HEK293 (cell line): ENCODE measurements at regions not wholly inside any gene's neighbourhood (a gene's known extent, or its start where the extent isn't known, plus 50 kb on each side); places are given as distances from the start of the nearest gene placed in this dataset.

Experiments used
- HOXD13 ChIP-seq: sonication (generic); formaldehyde crosslinking; IDR thresholded peaks from 2 replicates; pipeline ENCODE4 v1.8.0; 2022; ENCODE audit warnings: missing genetic modification reagents, borderline replicate concordance
- INSM2 ChIP-seq: fragments of 450-650 bp; formaldehyde crosslinking; IDR thresholded peaks from 2 replicates; pipeline ENCODE4 v1.5.1; 2016; ENCODE audit warnings: missing biosample characterization, missing genetic modification characterization
- KLF17 ChIP-seq: fragments of 450-650 bp; formaldehyde crosslinking; IDR thresholded peaks from 2 replicates; pipeline ENCODE4 v1.5.1; 2016; ENCODE audit warnings: missing biosample characterization, missing genetic modification characterization
- KLF8 ChIP-seq: fragments of 450-650 bp; formaldehyde crosslinking; IDR thresholded peaks from 2 replicates; pipeline ENCODE4 v1.5.1; 2016; ENCODE audit warnings: missing biosample characterization, missing genetic modification characterization
- PATZ1 ChIP-seq: fragments of 450-650 bp; formaldehyde crosslinking; IDR thresholded peaks from 2 replicates; pipeline ENCODE4 v1.5.1; 2016; ENCODE audit warnings: missing biosample characterization, missing genetic modification characterization
- SCRT1 ChIP-seq: fragments of 450-650 bp; formaldehyde crosslinking; IDR thresholded peaks from 2 replicates; pipeline ENCODE4 v1.5.1; 2016; ENCODE audit warnings: missing biosample characterization, missing genetic modification characterization, borderline replicate concordance
- TRIM28 ChIP-seq: IDR thresholded peaks from 2 replicates; pipeline ENCODE4 v1.6.1; 2011; ENCODE audit warnings: low read length, control low read depth, borderline replicate concordance
- YY2 ChIP-seq: fragments of 450-650 bp; formaldehyde crosslinking; IDR thresholded peaks from 2 replicates; pipeline ENCODE4 v1.5.1; 2016; ENCODE audit warnings: missing biosample characterization, missing genetic modification characterization
- ZBTB1 ChIP-seq: fragments of 450-650 bp; formaldehyde crosslinking; IDR thresholded peaks from 2 replicates; pipeline ENCODE4 v1.5.1; 2016; ENCODE audit warnings: missing biosample characterization, missing genetic modification characterization
- ZBTB20 ChIP-seq: fragments of 450-650 bp; formaldehyde crosslinking; IDR thresholded peaks from 2 replicates; pipeline ENCODE4 v1.5.1; 2016; ENCODE audit warnings: missing biosample characterization, missing genetic modification characterization
- ZBTB48 ChIP-seq: fragments of 450-650 bp; formaldehyde crosslinking; IDR thresholded peaks from 2 replicates; pipeline ENCODE4 v1.5.1; 2016; ENCODE audit warnings: missing biosample characterization, missing genetic modification characterization
- ZBTB49 ChIP-seq: fragments of 450-650 bp; formaldehyde crosslinking; IDR thresholded peaks from 2 replicates; pipeline ENCODE4 v1.5.1; 2016; ENCODE audit warnings: missing biosample characterization, missing genetic modification characterization, low read depth
- ZBTB6 ChIP-seq: fragments of 450-650 bp; formaldehyde crosslinking; IDR thresholded peaks from 2 replicates; pipeline ENCODE4 v1.5.1; 2017; ENCODE audit warnings: missing biosample characterization, missing genetic modification characterization
- ZNF114 ChIP-seq: fragments of 450-650 bp; formaldehyde crosslinking; IDR thresholded peaks from 2 replicates; pipeline ENCODE4 v1.5.0; 2017; ENCODE audit warnings: missing biosample characterization, missing genetic modification characterization
- ZNF155 ChIP-seq: fragments of 450-650 bp; formaldehyde crosslinking; IDR thresholded peaks from 2 replicates; pipeline ENCODE4 v1.5.1; 2016; ENCODE audit warnings: missing biosample characterization, missing genetic modification characterization
- ZNF157 ChIP-seq: fragments of 450-650 bp; formaldehyde crosslinking; IDR thresholded peaks from 2 replicates; pipeline ENCODE4 v1.5.1; 2016; ENCODE audit warnings: missing biosample characterization, missing genetic modification characterization
- ZNF18 ChIP-seq: fragments of 450-650 bp; formaldehyde crosslinking; IDR thresholded peaks from 2 replicates; pipeline ENCODE4 v1.5.1; 2016; ENCODE audit warnings: missing biosample characterization, missing genetic modification characterization
- ZNF221 ChIP-seq: fragments of 450-650 bp; formaldehyde crosslinking; IDR thresholded peaks from 2 replicates; pipeline ENCODE4 v1.5.1; 2017; ENCODE audit warnings: missing biosample characterization, missing genetic modification characterization, borderline replicate concordance
- ZNF248 ChIP-seq: fragments of 450-650 bp; formaldehyde crosslinking; IDR thresholded peaks from 2 replicates; pipeline ENCODE4 v1.5.1; 2017; ENCODE audit warnings: missing biosample characterization, missing genetic modification characterization
- ZNF335 ChIP-seq: fragments of 450-650 bp; formaldehyde crosslinking; conservative IDR thresholded peaks from 2 replicates; pipeline ENCODE4 v1.5.1; 2016; ENCODE audit warnings: missing biosample characterization, missing genetic modification characterization
- ZNF366 ChIP-seq: fragments of 450-650 bp; formaldehyde crosslinking; conservative IDR thresholded peaks from 2 replicates; pipeline ENCODE4 v1.5.1; 2016; ENCODE audit warnings: missing biosample characterization, missing genetic modification characterization
- ZNF37A ChIP-seq: fragments of 450-650 bp; IDR thresholded peaks from 2 replicates; pipeline ENCODE4 v1.5.1; 2018; ENCODE audit warnings: missing biosample characterization, missing genetic modification characterization
- ZNF514 ChIP-seq: fragments of 450-650 bp; formaldehyde crosslinking; IDR thresholded peaks from 2 replicates; pipeline ENCODE4 v1.5.1; 2016; ENCODE audit warnings: missing biosample characterization, missing genetic modification characterization
- ZNF530 ChIP-seq: fragments of 450-650 bp; formaldehyde crosslinking; IDR thresholded peaks from 2 replicates; pipeline ENCODE4 v1.5.1; 2016; ENCODE audit warnings: low read depth, missing biosample characterization, missing genetic modification characterization
- ZNF548 ChIP-seq: fragments of 450-650 bp; formaldehyde crosslinking; IDR thresholded peaks from 2 replicates; pipeline ENCODE4 v1.5.1; 2016; ENCODE audit warnings: missing biosample characterization, missing genetic modification characterization
- ZNF558 ChIP-seq: fragments of 450-650 bp; formaldehyde crosslinking; IDR thresholded peaks from 2 replicates; pipeline ENCODE4 v1.5.1; 2016; ENCODE audit warnings: missing biosample characterization, missing genetic modification characterization
- ZNF629 ChIP-seq: fragments of 450-650 bp; formaldehyde crosslinking; IDR thresholded peaks from 2 replicates; pipeline ENCODE4 v1.5.1; 2017; ENCODE audit warnings: missing biosample characterization, missing genetic modification characterization
- ZNF654 ChIP-seq: fragments of 450-650 bp; formaldehyde crosslinking; IDR thresholded peaks from 2 replicates; pipeline ENCODE4 v1.5.1; 2016; ENCODE audit warnings: low read depth, missing biosample characterization, missing genetic modification characterization
- ZNF660 ChIP-seq: fragments of 450-650 bp; IDR thresholded peaks from 2 replicates; pipeline ENCODE4 v1.5.1; 2018; ENCODE audit warnings: missing biosample characterization, mild to moderate bottlenecking, missing genetic modification characterization
- ZNF677 ChIP-seq: fragments of 450-650 bp; IDR thresholded peaks from 2 replicates; pipeline ENCODE4 v1.5.0; 2018; ENCODE audit warnings: missing biosample characterization, mild to moderate bottlenecking, missing genetic modification characterization, moderate library complexity
- ZNF777 ChIP-seq: fragments of 450-650 bp; formaldehyde crosslinking; IDR thresholded peaks from 2 replicates; pipeline ENCODE4 v1.5.1; 2017; ENCODE audit warnings: missing biosample characterization, missing genetic modification characterization, borderline replicate concordance

GRCh38 chr1:30525971-30526651 is 197.3 kb downstream of the MATN1 start (continued):
- no peak for TF ChIP-seq INSM2
- no peak for TF ChIP-seq ZNF677
- TF ChIP-seq ZBTB20 (tag by site-specific recombination), result no peak
- TF ChIP-seq YY2 (tag by site-specific recombination), result no peak
- TF ChIP-seq ZNF18 (tag by site-specific recombination), result no peak
- no peak for TF ChIP-seq ZNF37A (tag by site-specific recombination)
- TF ChIP-seq ZBTB49 (tag by site-specific recombination), result no peak
- TF ChIP-seq TRIM28, result no peak
- TF ChIP-seq ZNF157 (tag by site-specific recombination), result no peak
- TF ChIP-seq ZNF654 (tag by site-specific recombination), result no peak
- TF ChIP-seq KLF8 (tag by site-specific recombination), result no peak
- peak; percentile 36 for TF ChIP-seq ZNF629 (tag by site-specific recombination)
- TF ChIP-seq ZNF514 (tag by site-specific recombination), result no peak
- TF ChIP-seq ZNF335 (tag by site-specific recombination), result 0 out of 2 replicates have a peak, but pooled peaks have one; percentile 35
- no peak for TF ChIP-seq HOXD13 (CRISPR knock-in tag)
- TF ChIP-seq SCRT1, result no peak
- TF ChIP-seq ZNF248 (tag by site-specific recombination), result no peak
- TF ChIP-seq ZNF114 (tag by site-specific recombination), result no peak
- no peak for TF ChIP-seq ZNF221 (tag by site-specific recombination)
- no peak for TF ChIP-seq ZNF777 (tag by site-specific recombination)
- no peak for TF ChIP-seq ZNF530
- 0 out of 2 replicates have a peak, but pooled peaks have one; percentile 41 for TF ChIP-seq ZNF558 (tag by site-specific recombination)
- TF ChIP-seq PATZ1 (tag by site-specific recombination), result peak; percentile 43; the same call in 1 of the 2 replicates
- TF ChIP-seq ZNF660, result 0 out of 2 replicates have a peak, but pooled peaks have one; percentile 66
- TF ChIP-seq ZNF155 (tag by site-specific recombination), result no peak
- TF ChIP-seq ZBTB1 (tag by site-specific recombination), result no peak
- no peak for TF ChIP-seq KLF17 (tag by site-specific recombination)
- TF ChIP-seq ZBTB6 (tag by site-specific recombination), result 0 out of 2 replicates have a peak, but pooled peaks have one; percentile 33
- no peak for TF ChIP-seq ZBTB48 (tag by site-specific recombination)
- no peak for TF ChIP-seq ZNF548 (tag by site-specific recombination)
- TF ChIP-seq ZNF366 (tag by site-specific recombination), result peak; percentile 50; the same call in 1 of the 2 replicates
